Stomach smooth muscle (tissue), 2 donors: ENCODE measurements at regions not wholly inside any gene's neighbourhood (a gene's known extent, or its start where the extent isn't known, plus 50 kb on each side); places are given as distances from the start of the nearest gene placed in this dataset.

Source experiments
- H3K27ac ChIP-seq: one replicate; pipeline ENCODE4 v1.7.0; 2013; ENCODE audit warnings: mild to moderate bottlenecking, low read length, inconsistent platforms
- H3K27me3 ChIP-seq, 2 donors: one replicate each; pipeline ENCODE4 v1.7.0; 2013; ENCODE audit warnings: low read length in 2 of 2; ENCODE audit not compliant: insufficient read depth in 2 of 2, control insufficient read depth in 1 of 2
- H3K36me3 ChIP-seq, 2 donors: one replicate each; pipeline ENCODE4 v1.7.0; 2013; ENCODE audit warnings: low read length in 2 of 2; ENCODE audit not compliant: control insufficient read depth in 2 of 2, insufficient read depth in 2 of 2
- H3K4me1 ChIP-seq: one replicate; pipeline ENCODE4 v1.7.0; 2013; ENCODE audit warnings: low read length; ENCODE audit not compliant: control insufficient read depth, insufficient read depth
- H3K4me3 ChIP-seq, 2 donors: one replicate each; pipeline ENCODE4 v1.7.0; 2013; ENCODE audit warnings: low read length in 2 of 2
- H3K9ac ChIP-seq, 2 donors: one replicate each; pipeline ENCODE4 v1.7.0; 2013; ENCODE audit warnings: low read length in 2 of 2, mild to moderate bottlenecking in 1 of 2
- H3K9me3 ChIP-seq, 2 donors: one replicate each; pipeline ENCODE4 v1.7.0; 2013; ENCODE audit warnings: low read length in 2 of 2; ENCODE audit not compliant: control insufficient read depth in 2 of 2
- donor health status: healthy.
- donor health status: Pancreatic carcinoma.

DNA sequence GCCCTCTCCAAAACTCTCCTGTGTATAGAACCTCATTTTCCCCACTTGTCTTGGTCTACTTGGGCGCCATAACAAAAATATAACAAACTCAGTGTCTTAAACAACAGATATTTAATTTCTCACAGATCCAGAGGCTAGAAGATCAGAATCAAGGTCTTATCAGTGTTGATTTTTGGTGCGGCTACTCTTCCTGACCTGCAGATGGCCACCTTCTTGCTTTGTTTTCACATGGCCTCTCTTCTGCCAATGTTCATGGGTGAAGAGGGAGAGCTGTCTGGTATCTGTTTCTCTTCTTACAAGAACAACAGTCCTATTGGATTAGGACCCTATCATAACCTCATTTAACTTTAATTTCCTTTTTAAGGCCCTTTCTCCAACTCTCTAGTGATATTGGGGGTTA is 177.3 kb downstream of the PABPC4L start:
- Histone ChIP-seq H3K4me1 (no peaks in the 10 kb centered on the region), H3K9me3 (no peaks in the 10 kb centered on the region), H3K4me3 (no peak overlapping the region), H3K36me3 (no peaks in the 10 kb centered on the region), H3K27me3 (no peaks in the 10 kb centered on the region), H3K27ac (no peak overlapping the region), H3K9ac (no peak overlapping the region)

DNA sequence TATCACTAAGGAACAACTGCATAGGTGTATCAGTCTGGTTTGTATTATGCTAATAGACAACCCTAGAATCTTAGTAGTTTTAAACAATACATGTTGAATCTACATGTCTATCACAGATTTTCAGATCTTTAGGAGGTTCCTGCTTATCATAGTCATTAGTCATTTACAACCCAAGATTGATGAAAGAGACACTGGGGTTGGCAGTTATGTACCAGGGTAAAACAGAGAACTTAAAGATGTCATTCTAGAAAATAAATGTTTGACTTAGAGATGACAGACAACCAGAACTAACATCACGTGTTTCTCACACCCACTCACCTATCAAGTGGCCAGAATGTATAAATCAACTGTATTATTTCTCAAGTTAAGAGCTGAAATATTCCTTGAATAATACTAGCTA is 181.9 kb downstream of the PABPC4L start:
- no peaks in the 10 kb centered on the region for H3K27me3 ChIP-seq

DNA sequence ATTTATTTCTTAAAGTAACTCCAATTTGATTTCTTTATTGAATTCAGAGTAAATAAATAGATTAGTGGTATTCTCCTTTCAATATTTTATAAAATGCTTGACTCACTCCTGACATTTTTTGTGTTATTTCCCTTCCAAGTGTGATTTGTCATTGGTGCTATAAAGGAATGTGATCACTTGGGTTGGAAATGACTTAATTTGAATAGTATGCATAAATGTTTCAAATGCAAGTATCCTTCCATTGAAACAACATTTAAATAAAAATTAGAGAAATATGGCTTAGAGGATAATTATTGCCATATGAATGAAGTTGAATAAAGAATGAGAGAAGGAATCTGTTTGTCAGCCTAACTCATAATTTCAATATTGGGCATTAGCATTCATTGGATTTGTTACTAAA is 182.7 kb downstream of the PABPC4L start:
- H3K9me3 ChIP-seq, result no peaks in the 10 kb centered on the region
- no peak overlapping the region for H3K4me3 ChIP-seq
- no peak overlapping the region for H3K9ac ChIP-seq
- no peaks in the 10 kb centered on the region for H3K27me3 ChIP-seq
- no peaks in the 10 kb centered on the region for H3K36me3 ChIP-seq
- no peak overlapping the region for H3K27ac ChIP-seq
- no peaks in the 10 kb centered on the region for H3K4me1 ChIP-seq

More for the DNA sequence above, 181.9 kb downstream of the PABPC4L start:
- Histone ChIP-seq H3K27ac (no peak overlapping the region), H3K9me3 (no peaks in the 10 kb centered on the region), H3K36me3 (no peaks in the 10 kb centered on the region), H3K9ac (no peak overlapping the region), H3K4me3 (no peak overlapping the region), H3K4me1 (no peaks in the 10 kb centered on the region)

GRCh38 chr4:134001057-134001456 is 200.5 kb downstream of the PABPC4L start:
- Histone ChIP-seq H3K9me3 (no peaks in the 10 kb centered on the region), H3K4me1 (no peaks in the 10 kb centered on the region), H3K27ac (no peak overlapping the region), H3K4me3 (no peak overlapping the region), H3K36me3 (no peaks in the 10 kb centered on the region), H3K27me3 (no peaks in the 10 kb centered on the region), H3K9ac (no peak overlapping the region)

GRCh38 chr4:133997436-133997835 is 204.2 kb downstream of the PABPC4L start:
- H3K27me3 ChIP-seq, result no peaks in the 10 kb centered on the region
- no peaks in the 10 kb centered on the region for H3K4me1 ChIP-seq
- no peaks in the 10 kb centered on the region for H3K9me3 ChIP-seq

GRCh38 chr4:133996431-133997121 is 205.0 kb downstream of the PABPC4L start:
- no peaks in the 10 kb centered on the region for H3K9me3 ChIP-seq
- no peaks in the 10 kb centered on the region for H3K27me3 ChIP-seq
- no peaks in the 10 kb centered on the region for H3K36me3 ChIP-seq
- H3K4me1 ChIP-seq, result no peaks in the 10 kb centered on the region
- H3K27ac ChIP-seq, result no peak overlapping the region
- no peak overlapping the region for H3K9ac ChIP-seq
- no peak overlapping the region for H3K4me3 ChIP-seq

More at GRCh38 chr4:133997436-133997835, 204.2 kb downstream of the PABPC4L start:
- Histone ChIP-seq H3K4me3 (no peak overlapping the region), H3K9ac (no peak overlapping the region), H3K27ac (no peak overlapping the region), H3K36me3 (no peaks in the 10 kb centered on the region)

GRCh38 chr4:133995243-133995960 is 206.2 kb downstream of the PABPC4L start:
- Histone ChIP-seq H3K27ac (no peak overlapping the region), H3K9ac (no peak overlapping the region), H3K36me3 (no peaks in the 10 kb centered on the region), H3K9me3 (peaks cover 0 to 2% of the 10 kb centered on the region in 2 donors), H3K27me3 (no peaks in the 10 kb centered on the region), H3K4me1 (no peaks in the 10 kb centered on the region), H3K4me3 (no peak overlapping the region)

DNA sequence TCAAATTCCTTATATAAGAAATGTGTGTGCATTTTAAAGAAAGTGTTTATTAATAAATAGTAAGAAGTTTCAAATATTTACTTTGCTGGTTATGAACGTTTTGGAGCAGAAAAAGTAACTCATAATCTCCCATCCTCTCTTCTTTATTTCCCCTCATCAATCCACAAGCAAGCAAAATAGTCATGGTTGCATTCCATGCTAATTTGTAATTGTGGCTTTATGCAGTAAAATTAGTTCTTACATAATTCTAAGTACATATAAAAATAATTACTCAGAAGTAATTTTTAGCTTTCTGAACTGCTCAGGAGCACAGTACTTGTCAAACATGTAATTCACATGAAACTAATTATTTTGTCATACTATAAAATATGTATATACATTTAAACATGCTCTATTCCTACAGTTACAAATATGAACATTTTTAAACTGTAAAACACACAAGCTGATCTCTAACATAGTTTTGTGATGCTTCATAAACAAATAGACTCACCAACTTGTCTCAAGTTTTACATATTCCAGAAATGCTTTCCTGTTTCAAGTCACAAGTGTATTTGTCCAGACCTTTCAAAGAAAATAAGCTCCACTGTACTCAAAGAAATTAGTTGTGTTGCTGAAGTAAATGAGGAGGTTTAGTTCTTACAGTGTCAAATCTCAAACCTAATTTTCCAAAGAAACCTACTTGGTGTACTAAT is 218.9 kb downstream of the PABPC4L start:
- no peaks in the 10 kb centered on the region for H3K4me1 ChIP-seq
- H3K4me3 ChIP-seq, result no peak overlapping the region
- no peaks in the 10 kb centered on the region for H3K9me3 ChIP-seq
- H3K27me3 ChIP-seq, result no peaks in the 10 kb centered on the region
- H3K9ac ChIP-seq, result no peak overlapping the region
- no peak overlapping the region for H3K27ac ChIP-seq
- no peaks in the 10 kb centered on the region for H3K36me3 ChIP-seq

- H3K27me3 ChIP-seq, result no peaks in the 10 kb centered on the region
- H3K4me1 ChIP-seq, result no peaks in the 10 kb centered on the region
- no peak overlapping the region for H3K4me3 ChIP-seq
- H3K9me3 ChIP-seq, result no peaks in the 10 kb centered on the region
- no peak overlapping the region for H3K9ac ChIP-seq
- H3K36me3 ChIP-seq, result no peaks in the 10 kb centered on the region
- no peak overlapping the region for H3K27ac ChIP-seq
Measured at GRCh38 chr4:133981327-133981726, 220.3 kb downstream of the PABPC4L start.

GRCh38 chr4:133972586-133972985 is 229.0 kb downstream of the PABPC4L start:
- H3K9ac ChIP-seq, result no peak overlapping the region
- H3K4me3 ChIP-seq, result no peak overlapping the region
- no peaks in the 10 kb centered on the region for H3K9me3 ChIP-seq
- no peaks in the 10 kb centered on the region for H3K27me3 ChIP-seq
- no peak overlapping the region for H3K27ac ChIP-seq
- H3K4me1 ChIP-seq, result no peaks in the 10 kb centered on the region
- no peaks in the 10 kb centered on the region for H3K36me3 ChIP-seq
